ENCODE measurements at regions not wholly inside any gene's neighbourhood (a gene's known extent, or its start where the extent isn't known, plus 50 kb on each side); places are given as distances from the start of the nearest gene placed in this dataset.

GRCh38 chr2:237012577-237013267 lies 73.0 kb upstream of the COPS8 start:
- DNase-seq: no peak

- DNase-seq: no peak
Observed at GRCh38 chr2:237016121-237016915, 69.4 kb upstream of the COPS8 start.

- DNase-seq: no peak
Observed at GRCh38 chr2:237020090-237020489, 65.6 kb upstream of the COPS8 start.

- DNase-seq: no peak
Observed at GRCh38 chr2:237022533-237022932, 63.2 kb upstream of the COPS8 start.

GRCh38 chr2:237024255-237024654 lies 61.4 kb upstream of the COPS8 start:
- no peak for DNase-seq

- peak; percentile 4 for DNase-seq
Observed at GRCh38 chr2:237025090-237025865, 60.4 kb upstream of the COPS8 start.

GRCh38 chr2:237026981-237027711 lies 58.5 kb upstream of the COPS8 start:
- peak; percentile 56 for DNase-seq

GRCh38 chr2:237027712-237028029 lies 58.0 kb upstream of the COPS8 start:
- no peak for DNase-seq

- DNase-seq: no peak
Observed at GRCh38 chr2:237030382-237030781, 55.3 kb upstream of the COPS8 start.

GRCh38 chr2:237033536-237034060 lies 52.1 kb upstream of the COPS8 start:
- DNase-seq: no peak

- no peak for DNase-seq
Observed at GRCh38 chr2:237035781-237036475, 49.8 kb upstream of the COPS8 start.

All from stimulated activated CD4-positive, alpha-beta T cell treated with anti-CD3 and anti-CD28 coated beads, Interleukin-15, amount 100 ng/mL, for 24 hours (primary cell).